Suprapubic skin (tissue), 4 donors: ENCODE measurements at regions not wholly inside any gene's neighbourhood (a gene's known extent, or its start where the extent isn't known, plus 50 kb on each side); places are given as distances from the start of the nearest gene placed in this dataset.

Experiments used
- EP300 ChIP-seq: sonication (generic); formaldehyde crosslinking; IDR thresholded peaks from one replicate; pipeline ENCODE4 v1.6.1; 2017; ENCODE audit warnings: antibody characterized with exemption
- POLR2A ChIP-seq, 2 donors: fragments of 450-650 bp; IDR thresholded peaks; one replicate each; pipeline ENCODE4 v1.6.1; 2017; ENCODE audit warnings: antibody characterized with exemption in 2 of 2, mild to moderate bottlenecking in 2 of 2, moderate library complexity in 2 of 2
- POLR2AphosphoS5 ChIP-seq, 3 donors: sonication (generic); formaldehyde crosslinking; IDR thresholded peaks; one replicate each; pipeline ENCODE4 v1.6.1; 2017; ENCODE audit warnings: antibody characterized with exemption in 3 of 3
- TF ChIP-seq, protein P1 (sequence below), 2 donors: fragments of 200-600 bp in 1 of 2; fragments of 450-650 bp in 1 of 2; sonication (generic) in 1 of 2; IDR thresholded peaks; one replicate each; pipeline ENCODE4 v1.5.1; 2016 to 2019; ENCODE audit warnings: antibody characterized with exemption in 2 of 2, mild to moderate bottlenecking in 1 of 2, moderate library complexity in 1 of 2

DNA sequence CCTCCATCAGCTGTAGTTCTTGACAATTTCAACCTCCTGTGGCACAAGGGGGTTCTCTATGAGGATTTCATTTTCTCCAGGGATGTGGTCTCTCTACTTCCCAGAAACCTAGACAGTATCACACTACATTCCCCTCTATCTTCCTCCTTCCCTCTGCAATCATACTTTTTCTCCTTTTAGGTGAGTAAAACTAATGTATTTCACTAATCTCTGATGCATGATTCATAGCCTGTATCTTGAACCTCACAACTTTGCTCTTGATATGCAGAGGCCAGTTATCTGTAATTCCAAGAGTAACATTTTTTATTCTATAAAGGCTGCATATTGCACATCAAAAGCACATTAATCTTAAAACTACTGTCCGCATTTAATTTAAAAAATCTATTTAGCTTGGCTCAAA is 449.6 kb downstream of the RFPL4B start:
- TF ChIP-seq POLR2A (IDR thresholded peaks at IDR 0.05): no peak
- TF ChIP-seq, protein P1, sequence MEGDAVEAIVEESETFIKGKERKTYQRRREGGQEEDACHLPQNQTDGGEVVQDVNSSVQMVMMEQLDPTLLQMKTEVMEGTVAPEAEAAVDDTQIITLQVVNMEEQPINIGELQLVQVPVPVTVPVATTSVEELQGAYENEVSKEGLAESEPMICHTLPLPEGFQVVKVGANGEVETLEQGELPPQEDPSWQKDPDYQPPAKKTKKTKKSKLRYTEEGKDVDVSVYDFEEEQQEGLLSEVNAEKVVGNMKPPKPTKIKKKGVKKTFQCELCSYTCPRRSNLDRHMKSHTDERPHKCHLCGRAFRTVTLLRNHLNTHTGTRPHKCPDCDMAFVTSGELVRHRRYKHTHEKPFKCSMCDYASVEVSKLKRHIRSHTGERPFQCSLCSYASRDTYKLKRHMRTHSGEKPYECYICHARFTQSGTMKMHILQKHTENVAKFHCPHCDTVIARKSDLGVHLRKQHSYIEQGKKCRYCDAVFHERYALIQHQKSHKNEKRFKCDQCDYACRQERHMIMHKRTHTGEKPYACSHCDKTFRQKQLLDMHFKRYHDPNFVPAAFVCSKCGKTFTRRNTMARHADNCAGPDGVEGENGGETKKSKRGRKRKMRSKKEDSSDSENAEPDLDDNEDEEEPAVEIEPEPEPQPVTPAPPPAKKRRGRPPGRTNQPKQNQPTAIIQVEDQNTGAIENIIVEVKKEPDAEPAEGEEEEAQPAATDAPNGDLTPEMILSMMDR (IDR thresholded peaks at IDR 0.05): no peak
- no peak for TF ChIP-seq POLR2AphosphoS5 (IDR thresholded peaks at IDR 0.05)
- no peak for TF ChIP-seq EP300
